DMS79 (cell line): ENCODE measurements at regions not wholly inside any gene's neighbourhood (a gene's known extent, or its start where the extent isn't known, plus 50 kb on each side); places are given as distances from the start of the nearest gene placed in this dataset.

Experiments used
- DNase-seq: peaks from one replicate; lab custom pipeline; 2025; lab: John Stamatoyannopoulos, UW

- no peak for DNase-seq
Observed at GRCh38 chr12:107978201-107978600, 150.9 kb upstream of the WSCD2 start.

DNA sequence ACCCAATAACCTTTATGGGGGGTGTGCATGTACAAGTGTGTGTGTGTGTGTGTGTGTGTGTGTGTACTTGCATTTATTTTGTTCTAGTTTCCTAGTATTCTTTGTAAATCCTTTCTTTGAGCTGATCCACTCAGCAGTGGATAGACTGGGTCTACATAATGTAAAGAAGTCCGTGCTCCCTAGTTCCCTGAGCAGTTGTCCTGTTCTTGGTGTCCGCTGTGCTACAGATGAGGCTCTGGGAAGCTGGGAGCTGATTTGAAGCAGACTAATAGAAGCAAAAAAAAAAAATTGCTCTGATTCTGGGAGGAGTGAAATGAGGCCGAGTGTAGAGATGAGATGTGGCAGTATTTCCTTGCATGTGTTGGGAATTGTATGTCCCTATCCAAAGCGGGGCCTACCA, 150.4 kb upstream of the WSCD2 start:
- DNase-seq, result no peak

GRCh38 chr12:107983756-107984472, 145.2 kb upstream of the WSCD2 start:
- no peak for DNase-seq

GRCh38 chr12:107984973-107985372, 144.1 kb upstream of the WSCD2 start:
- no peak for DNase-seq

DNA sequence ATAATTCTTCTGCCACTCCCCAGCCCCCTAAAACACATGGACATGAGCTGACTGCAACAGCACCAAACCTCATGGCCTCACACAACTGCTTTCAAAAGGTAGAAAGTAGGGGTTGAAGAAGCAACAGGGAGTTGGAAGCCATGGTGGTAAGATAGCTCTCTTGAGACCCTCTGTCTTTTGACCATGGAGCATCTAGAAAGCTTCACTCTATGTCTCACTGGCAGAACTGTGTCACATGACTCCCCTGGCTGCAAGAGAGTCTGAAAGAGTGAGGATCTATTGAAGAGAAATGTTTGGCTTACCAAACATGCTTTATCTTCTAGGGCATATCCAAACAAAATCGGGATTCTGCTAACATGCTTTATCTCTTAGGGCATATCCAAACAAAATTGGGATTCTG, 142.9 kb upstream of the WSCD2 start:
- DNase-seq, result no peak

GRCh38 chr12:107990325-107990724, 138.8 kb upstream of the WSCD2 start:
- DNase-seq, result no peak

- no peak for DNase-seq
Observed at GRCh38 chr12:107992029-107992428, 137.1 kb upstream of the WSCD2 start.

GRCh38 chr12:107992870-107993451, 136.1 kb upstream of the WSCD2 start:
- no peak for DNase-seq

DNA sequence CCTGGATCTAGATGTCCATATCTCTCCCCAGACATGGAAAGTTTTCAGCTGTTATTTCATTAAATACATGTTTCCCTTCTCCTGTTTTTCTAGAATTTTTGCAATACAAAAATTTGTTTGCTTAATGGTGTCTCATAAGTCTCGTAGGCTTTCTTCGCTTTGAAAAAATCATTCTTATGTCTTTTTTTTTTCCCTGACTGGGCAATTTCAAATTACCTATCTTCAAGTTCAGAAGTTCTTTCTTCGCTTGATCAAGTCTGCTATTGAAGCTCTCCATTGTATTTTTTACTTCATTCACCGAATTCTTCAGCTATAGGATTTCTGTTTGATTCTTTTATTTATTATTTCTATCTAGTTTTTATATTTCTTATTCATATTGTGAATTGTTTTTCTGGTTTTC, 130.2 kb upstream of the WSCD2 start:
- DNase-seq, result no peak

DNA sequence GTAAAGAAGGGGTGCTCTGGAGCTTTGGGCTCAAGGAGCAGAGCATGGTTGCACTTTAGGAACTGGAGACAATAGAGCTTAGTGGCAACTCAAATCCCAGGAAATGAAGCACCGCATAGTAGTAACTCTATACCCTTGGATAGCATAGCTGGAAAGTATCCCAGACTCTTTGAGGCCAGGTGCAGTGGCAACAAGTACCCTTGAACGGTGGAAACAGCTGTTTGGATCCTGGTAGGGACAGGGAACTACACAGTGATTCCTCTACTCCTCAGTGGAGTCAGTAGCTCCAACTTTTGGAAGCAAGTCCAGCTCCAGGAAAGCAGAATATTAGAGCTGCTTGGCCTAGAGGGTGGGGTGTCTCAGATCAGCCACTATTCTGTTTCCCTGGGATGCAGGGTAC, 129.0 kb upstream of the WSCD2 start:
- DNase-seq, result no peak

GRCh38 chr12:108004319-108004718, 124.8 kb upstream of the WSCD2 start:
- DNase-seq, result no peak

DNA sequence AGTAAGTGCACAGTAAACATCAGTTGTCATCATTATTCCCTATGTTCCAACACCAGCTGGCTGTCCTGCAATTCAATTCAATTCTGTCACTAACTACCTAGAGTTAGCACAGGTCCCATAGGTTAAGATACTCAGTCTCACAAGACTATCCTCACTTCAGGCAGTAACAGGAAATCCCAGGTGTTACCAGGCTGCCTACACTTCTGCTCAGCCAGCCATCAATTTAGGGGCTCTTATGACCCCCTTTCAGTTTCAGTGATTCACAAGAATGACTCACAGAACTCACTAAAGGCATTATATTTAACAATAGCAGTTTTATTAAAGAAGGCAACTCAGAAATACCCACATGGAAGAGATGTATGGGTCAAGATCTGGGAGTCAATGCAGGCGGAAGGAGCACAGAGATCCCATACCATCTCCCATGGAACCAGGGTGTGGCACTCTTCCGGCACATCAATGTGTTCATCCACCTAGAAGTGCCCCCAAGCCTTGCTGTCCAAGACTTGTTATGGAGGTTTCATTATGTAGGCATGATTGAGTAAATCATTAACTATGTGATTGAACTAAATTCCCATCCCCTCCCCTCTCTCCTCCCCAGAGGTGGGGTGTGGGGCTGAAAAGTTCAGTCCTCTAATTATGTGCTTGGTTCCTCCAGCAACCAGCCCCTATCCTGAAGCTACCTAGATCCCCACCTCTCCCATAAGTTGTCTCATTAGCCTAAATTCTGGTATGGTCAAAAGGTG, 120.8 kb upstream of the WSCD2 start:
- no peak for DNase-seq

GRCh38 chr12:108009442-108010070, 119.5 kb upstream of the WSCD2 start:
- DNase-seq, result no peak

DNA sequence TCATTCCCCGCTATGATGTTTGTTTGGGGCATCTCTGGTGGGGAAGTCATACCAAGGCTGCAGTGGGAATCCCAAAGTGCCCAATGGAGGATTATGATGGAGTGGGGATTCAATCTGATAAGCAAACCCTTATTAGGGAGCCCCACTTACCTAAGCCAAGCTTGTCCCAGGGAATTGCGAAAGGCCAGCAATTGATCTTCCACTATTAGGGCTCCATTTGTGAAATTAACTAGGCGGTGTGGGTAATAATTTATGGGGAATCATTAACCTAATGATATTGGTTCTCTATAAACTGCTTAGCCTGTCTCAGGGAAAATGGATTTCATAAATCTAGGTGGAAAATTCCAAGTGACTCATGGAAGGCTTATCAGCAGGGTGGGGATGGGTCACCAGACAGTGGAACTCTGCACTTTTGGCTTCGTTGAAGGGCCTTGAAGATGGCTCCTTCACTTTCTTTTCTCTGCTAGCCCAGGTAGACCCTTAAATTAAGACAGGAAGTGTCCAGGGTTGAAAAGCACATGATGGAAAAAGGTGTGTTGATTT, 113.0 kb upstream of the WSCD2 start:
- DNase-seq, result no peak

DNA sequence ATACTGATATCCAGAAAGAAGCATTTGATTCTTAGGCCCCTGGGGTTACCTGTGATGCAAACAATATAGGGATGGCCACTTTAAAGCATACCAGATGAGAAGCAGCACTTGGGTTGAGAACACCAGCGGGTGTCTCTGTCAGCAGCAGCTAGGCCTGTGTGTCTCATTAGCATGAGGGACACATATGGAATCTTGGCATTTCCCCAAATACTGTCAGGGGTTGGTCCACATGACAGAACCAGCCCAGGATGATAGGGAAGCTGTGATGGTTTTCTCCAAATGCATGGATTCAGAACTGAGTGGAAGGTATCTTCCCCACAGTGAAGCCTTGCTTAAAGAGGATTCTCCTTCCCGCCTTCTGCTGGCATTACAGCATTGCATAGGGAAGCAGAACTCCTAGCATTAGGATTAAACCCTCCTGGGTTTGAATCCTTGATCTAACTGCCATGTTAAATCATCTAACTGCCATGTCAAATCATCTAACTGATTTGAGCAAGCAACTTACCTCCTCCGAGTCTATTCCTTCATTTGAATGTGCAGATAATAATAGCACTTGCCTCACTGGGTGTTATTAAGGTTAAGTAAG, 111.5 kb upstream of the WSCD2 start:
- no peak for DNase-seq

DNA sequence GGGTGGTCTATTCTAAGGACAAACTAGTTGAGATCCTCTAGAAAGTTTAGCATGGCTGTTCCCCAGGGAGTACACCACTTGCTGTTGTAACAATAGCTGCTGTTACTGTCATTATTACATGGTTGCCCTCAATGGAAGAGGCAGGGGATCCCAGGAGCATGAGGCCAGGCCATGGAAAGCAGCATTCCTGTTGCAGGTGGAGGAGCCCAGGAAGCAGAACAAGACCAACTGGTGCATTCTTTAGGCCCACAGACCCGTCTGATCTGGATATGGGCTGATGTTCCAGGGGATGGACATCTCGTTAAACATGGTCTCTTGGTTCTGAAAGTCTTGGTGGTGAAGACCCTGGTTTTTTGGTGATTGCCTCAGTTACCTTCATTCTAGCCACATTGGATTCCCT, 109.2 kb upstream of the WSCD2 start:
- no peak for DNase-seq

DNA sequence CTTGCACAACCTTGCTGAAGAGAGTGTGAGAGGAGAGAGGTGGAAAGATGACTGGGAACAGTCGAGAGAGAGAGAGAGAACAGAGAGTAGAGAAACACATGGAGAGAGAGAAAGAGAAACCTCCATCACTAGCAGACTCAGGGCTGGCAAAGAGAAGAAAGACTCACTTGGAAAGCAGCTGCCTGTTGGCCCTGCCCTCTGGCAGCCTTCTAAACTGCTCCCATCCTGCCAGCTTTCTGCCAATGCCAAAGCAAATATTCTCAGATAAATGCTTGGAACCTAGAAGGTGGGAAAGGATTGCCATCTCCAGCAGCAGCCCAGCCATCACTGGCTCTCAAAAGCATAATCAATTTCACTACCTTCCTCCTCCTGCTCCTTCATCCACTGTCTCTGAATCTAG, 107.9 kb upstream of the WSCD2 start:
- DNase-seq, result no peak

- no peak for DNase-seq
Observed at GRCh38 chr12:108021949-108022522, 107.1 kb upstream of the WSCD2 start.

- DNase-seq, result no peak
Observed at GRCh38 chr12:108029051-108029835, 99.8 kb upstream of the WSCD2 start.

DNA sequence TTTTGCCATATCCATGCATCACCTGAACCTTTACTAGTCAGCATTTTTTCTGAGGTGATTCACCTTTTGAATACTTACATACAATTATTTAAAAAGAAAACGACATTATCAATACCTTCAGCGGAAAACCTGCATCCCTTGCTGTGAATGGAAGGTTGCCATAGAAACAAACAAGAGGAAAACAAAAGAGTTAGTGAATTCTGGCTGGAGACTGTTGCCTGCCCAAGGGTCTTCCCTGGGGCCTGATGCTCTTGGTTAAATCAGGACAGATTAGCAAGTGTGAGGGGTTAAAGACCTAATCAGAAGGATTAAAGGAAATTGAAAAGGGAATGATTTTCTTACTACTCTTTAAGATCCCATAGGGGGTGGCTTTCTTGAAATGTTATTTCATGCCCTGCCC, 96.0 kb upstream of the WSCD2 start:
- DNase-seq, result no peak

DNA sequence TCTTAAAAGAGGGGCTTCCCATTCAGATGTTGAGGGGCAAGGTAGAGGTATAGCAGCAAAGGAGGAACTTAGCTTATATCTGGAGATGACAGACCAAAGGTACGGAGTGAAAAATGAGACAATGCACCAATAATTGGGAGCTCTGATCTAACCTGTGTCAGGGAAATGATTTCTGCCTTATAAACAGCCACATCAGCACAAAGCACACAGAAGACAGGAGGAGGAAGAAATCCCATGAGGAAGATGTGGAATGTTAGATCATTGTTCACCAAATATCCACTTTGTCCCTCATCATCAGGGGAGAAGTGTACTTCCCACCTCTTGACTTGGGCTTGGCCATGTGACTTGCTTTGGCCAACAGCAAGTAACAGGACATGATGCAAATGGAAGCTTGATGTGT, 93.7 kb upstream of the WSCD2 start:
- no peak for DNase-seq
